GM12878 (cell line): ENCODE measurements at regions not wholly inside any gene's neighbourhood (a gene's known extent, or its start where the extent isn't known, plus 50 kb on each side); places are given as distances from the start of the nearest gene placed in this dataset.

Experiments
- ATAC-seq: fragments of 200-7000 bp; cut with Tn5 transposase; 3 replicates; pipeline ENCODE4 v1.9.1; 2020; ENCODE audit warnings: mild to moderate bottlenecking, moderate library complexity
- BruUV-seq: library from RNA; stranded (reverse); fragments of 400-500 nt; replicated peaks from 2 replicates; lab custom pipeline; 2021; lab: Mats Ljungman, UMichigan
- CTCF ChIA-PET: fragments of 300-600 bp; sonication (Branson Sonifier 250); formaldehyde crosslinking; extraction: SDS; loops from one replicate; lab custom pipeline; 2021; ENCODE audit warnings: inconsistent platforms; lab: Yijun Ruan, JAX
- POLR2A ChIA-PET: fragments of 350-600 bp; formaldehyde crosslinking; extraction: SDS; loops from one replicate; lab custom pipeline; 2021; ENCODE audit warnings: inconsistent platforms; lab: Charles Lee
- RAD21 ChIA-PET: fragments of 300-600 bp; sonication (Branson Sonifier 250); formaldehyde crosslinking; loops from one replicate; lab custom pipeline; 2023; ENCODE audit warnings: antibody characterized with exemption; ENCODE audit not compliant: unreplicated experiment; lab: Charles Lee
- SMC1A ChIA-PET: fragments of 300-600 bp; sonication (Branson Sonifier 250); formaldehyde crosslinking; loops from one replicate; lab custom pipeline; 2023; ENCODE audit not compliant: unreplicated experiment, uncharacterized antibody; lab: Charles Lee
- DNase-seq: peaks from one replicate; pipeline ENCODE4 v3.0.0-alpha.2; 2011; ENCODE audit warnings: low read depth, low spot score
- FAIRE-seq: peaks from 3 replicates; lab custom pipeline; 2011; peaks lifted over from hg19 to GRCh38; lab: Jason Lieb, UNC
- H2AFZ ChIP-seq: 2 replicates; pipeline ENCODE4 v1.6.0; 2011; ENCODE audit warnings: low read depth, low read length, control low read depth; ENCODE audit not compliant: control insufficient read depth
- H3K27ac ChIP-seq: 2 replicates; pipeline ENCODE4 v1.5.1; 2011; ENCODE audit warnings: control low read depth; ENCODE audit not compliant: control insufficient read depth, insufficient read depth
- H3K27me3 ChIP-seq, 2 experiments: replicated peaks in 1 of 2; 2 replicates each; pipeline versions ENCODE4 v1.6.0 to v1.6.1; 2011; ENCODE audit warnings: low read length in 1 of 2; ENCODE audit not compliant: control insufficient read depth in 2 of 2, insufficient read depth in 2 of 2
- H3K36me3 ChIP-seq, 2 experiments: 2 replicates each; pipeline ENCODE4 v1.5.1; 2011; ENCODE audit warnings: low read length in 1 of 2; ENCODE audit not compliant: control insufficient read depth in 2 of 2, insufficient read depth in 2 of 2
- H3K4me1 ChIP-seq: 2 replicates; pipeline ENCODE4 v1.6.1; 2011; ENCODE audit warnings: mild to moderate bottlenecking, low read length, moderate library complexity, mixed read lengths; ENCODE audit not compliant: control insufficient read depth, insufficient read depth
- H3K4me2 ChIP-seq: 2 replicates; pipeline ENCODE4 v1.6.0; 2011; ENCODE audit warnings: control low read depth; ENCODE audit not compliant: control insufficient read depth, insufficient read depth
- H3K4me3 ChIP-seq: fragments of 200-600 bp; sonication (generic); 2 replicates; pipeline ENCODE4 v1.5.1; 2016
- H3K79me2 ChIP-seq: 2 replicates; pipeline ENCODE4 v1.6.0; 2011; ENCODE audit warnings: low read length; ENCODE audit not compliant: control insufficient read depth, insufficient read depth
- H3K9ac ChIP-seq: 2 replicates; pipeline ENCODE4 v1.8.0; 2011; ENCODE audit warnings: low read length, control low read depth, mixed read lengths; ENCODE audit not compliant: control insufficient read depth, insufficient read depth
- H3K9me3 ChIP-seq: replicated peaks from 3 replicates; pipeline ENCODE4 v1.5.1; 2011; ENCODE audit warnings: mild to moderate bottlenecking, low read length; ENCODE audit not compliant: control insufficient read depth, insufficient read depth
- H4K20me1 ChIP-seq: 2 replicates; pipeline ENCODE4 v1.6.0; 2011; ENCODE audit not compliant: control insufficient read depth, insufficient read depth
- BCL3 ChIP-seq: IDR thresholded peaks from 2 replicates; pipeline ENCODE4 v1.6.1; 2011; ENCODE audit warnings: borderline replicate concordance, low read depth, mild to moderate bottlenecking, moderate library complexity, low read length; ENCODE audit not compliant: insufficient read depth, poor library complexity, severe bottlenecking
- CBX3 ChIP-seq: fragments of 200-600 bp; sonication (generic); IDR thresholded peaks from 2 replicates; pipeline ENCODE4 v1.6.1; 2016; ENCODE audit warnings: low read depth, borderline replicate concordance
- CBX5 ChIP-seq: sonication (generic); IDR thresholded peaks from 2 replicates; pipeline ENCODE4 v1.6.1; 2016; ENCODE audit warnings: low read depth, moderate library complexity, mild to moderate bottlenecking, inconsistent platforms
- IKZF2 ChIP-seq, 2 experiments: fragments of 450-650 bp; IDR thresholded peaks; 2 replicates each; pipeline ENCODE4 v1.6.1; 2017; ENCODE audit warnings: mild to moderate bottlenecking in 2 of 2, moderate library complexity in 2 of 2
- KLF5 ChIP-seq: fragments of 450-650 bp; IDR thresholded peaks from 2 replicates; pipeline ENCODE4 v1.6.1; 2014; ENCODE audit warnings: mild to moderate bottlenecking; ENCODE audit not compliant: partially characterized antibody
- NR2F1 ChIP-seq: fragments of 450-650 bp; conservative IDR thresholded peaks from 2 replicates; pipeline ENCODE4 v1.6.1; 2017; ENCODE audit warnings: mild to moderate bottlenecking
- POLR2AphosphoS5 ChIP-seq: IDR thresholded peaks from 2 replicates; pipeline ENCODE4 v1.6.1; 2011; ENCODE audit warnings: mild to moderate bottlenecking, low read length, inconsistent platforms
- RELA ChIP-seq: fragments of 450-650 bp; IDR thresholded peaks from 2 replicates; pipeline ENCODE4 v1.8.0; 2014; ENCODE audit warnings: borderline replicate concordance; ENCODE audit not compliant: partially characterized antibody
- TAF1 ChIP-seq: IDR thresholded peaks from 2 replicates; pipeline ENCODE4 v1.6.1; 2011; ENCODE audit warnings: mild to moderate bottlenecking, low read depth, low read length, borderline replicate concordance
- TARDBP ChIP-seq: IDR thresholded peaks from 2 replicates; pipeline ENCODE4 v1.6.1; 2016; ENCODE audit warnings: borderline replicate concordance
- ZBTB40 ChIP-seq: fragments of 450-650 bp; IDR thresholded peaks from 2 replicates; pipeline ENCODE4 v1.6.1; 2016; ENCODE audit warnings: mild to moderate bottlenecking, moderate library complexity, borderline replicate concordance
- ZNF622 ChIP-seq: fragments of 450-650 bp; IDR thresholded peaks from 2 replicates; pipeline ENCODE4 v1.6.1; 2017; ENCODE audit warnings: mild to moderate bottlenecking, inconsistent platforms
- WGBS: methylation state at CpG from one replicate; pipeline ENCODE4 v1.1.6; 2016; ENCODE audit warnings: low lambda C conversion rate; ENCODE audit not compliant: insufficient replicate concordance, insufficient coverage; ENCODE audit errors: missing lambda C conversion rate; 5-methylcytosine and 5-hydroxymethylcytosine counted together
- in situ Hi-C: fragments of 300-500 bp; cut with MboI; formaldehyde crosslinking; loops from 9 replicates; pipeline ENCODE4 v1.14.3; 2018; ENCODE audit warnings: mixed read lengths
- intact Hi-C: fragments of 100-400 bp; cut with micrococcal nuclease; formaldehyde crosslinking; loops from one replicate; pipeline ENCODE4 v1.14.2; 2022; ENCODE audit not compliant: unreplicated experiment
- TF ChIP-seq, protein P1 (sequence below): fragments of 450-650 bp; IDR thresholded peaks from 2 replicates; pipeline ENCODE4 v1.6.1; 2017; ENCODE audit warnings: mild to moderate bottlenecking

- no peak for TF ChIP-seq TARDBP
- TF ChIP-seq, all 136 proteins: peak for 0
These were observed 69.1 kb upstream of the NANOS1 start (continued) for GRCh38 chr10:118960157-118961090.

DNA sequence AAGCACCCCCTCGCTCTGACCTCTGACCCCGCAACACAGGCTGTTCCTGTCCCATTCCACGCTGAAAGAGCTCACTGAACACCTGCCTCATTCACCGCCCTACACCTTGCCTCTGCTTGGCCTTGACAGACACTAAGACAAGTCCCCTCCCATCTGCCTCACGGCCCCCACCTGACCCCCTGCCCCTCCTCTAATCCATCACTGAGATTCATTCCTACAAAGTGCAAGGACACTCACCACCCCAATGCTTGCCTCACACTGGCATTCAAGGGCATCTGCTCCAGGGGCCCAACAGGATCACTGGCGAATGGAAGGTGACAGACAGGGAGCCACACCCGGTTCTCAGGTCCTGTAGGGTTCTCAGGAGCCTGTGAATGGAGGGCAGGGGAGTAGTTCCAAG, 68.1 kb upstream of the NANOS1 start:
- no TSS peak for BruUV-seq
- in situ Hi-C loops (no loop called here), intact Hi-C loops (no loop called here)
- Histone ChIP-seq H3K9ac (no peak overlapping the region), H3K4me2 (no peak overlapping the region), H2AFZ (no peak overlapping the region), H3K36me3 (no peaks in the 10 kb centered on the region), H4K20me1 (no peaks in the 10 kb centered on the region), H3K27me3 (peaks cover 0 to 2% of the 10 kb centered on the region in 2 experiments; a peak in 2 of 4 replicates), H3K9me3 (no peaks in the 10 kb centered on the region; the same call in 2 of the 3 replicates), H3K27ac (no peak overlapping the region), H3K4me3 (no peak overlapping the region), H3K79me2 (no peaks in the 10 kb centered on the region), H3K4me1 (no peaks in the 10 kb centered on the region)
- 14% methylated on average over 7 of the region's 7 CpGs for WGBS
- ChIA-PET RAD21 (no interaction called here), CTCF (no interaction called here), SMC1A (no interaction called here), POLR2A (no interaction called here)
- no peak for ATAC-seq
- no peak for FAIRE-seq
- no peak for DNase-seq
- no peak for TF ChIP-seq ZNF622
- TF ChIP-seq NR2F1: no peak
- TF ChIP-seq CBX3: no peak
- TF ChIP-seq BCL3: no peak
- no peak for TF ChIP-seq POLR2AphosphoS5
- no peak for TF ChIP-seq TAF1
- no peak for TF ChIP-seq RELA
- no peak for TF ChIP-seq CBX5
- no peak for TF ChIP-seq IKZF2 (IDR thresholded peaks at IDR 0.05)
- TF ChIP-seq, protein P1, sequence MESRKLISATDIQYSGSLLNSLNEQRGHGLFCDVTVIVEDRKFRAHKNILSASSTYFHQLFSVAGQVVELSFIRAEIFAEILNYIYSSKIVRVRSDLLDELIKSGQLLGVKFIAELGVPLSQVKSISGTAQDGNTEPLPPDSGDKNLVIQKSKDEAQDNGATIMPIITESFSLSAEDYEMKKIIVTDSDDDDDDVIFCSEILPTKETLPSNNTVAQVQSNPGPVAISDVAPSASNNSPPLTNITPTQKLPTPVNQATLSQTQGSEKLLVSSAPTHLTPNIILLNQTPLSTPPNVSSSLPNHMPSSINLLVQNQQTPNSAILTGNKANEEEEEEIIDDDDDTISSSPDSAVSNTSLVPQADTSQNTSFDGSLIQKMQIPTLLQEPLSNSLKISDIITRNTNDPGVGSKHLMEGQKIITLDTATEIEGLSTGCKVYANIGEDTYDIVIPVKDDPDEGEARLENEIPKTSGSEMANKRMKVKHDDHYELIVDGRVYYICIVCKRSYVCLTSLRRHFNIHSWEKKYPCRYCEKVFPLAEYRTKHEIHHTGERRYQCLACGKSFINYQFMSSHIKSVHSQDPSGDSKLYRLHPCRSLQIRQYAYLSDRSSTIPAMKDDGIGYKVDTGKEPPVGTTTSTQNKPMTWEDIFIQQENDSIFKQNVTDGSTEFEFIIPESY: no peak
- TF ChIP-seq KLF5: no peak
- no peak for TF ChIP-seq ZBTB40
